ENCODE measurements at regions not wholly inside any gene's neighbourhood (a gene's known extent, or its start where the extent isn't known, plus 50 kb on each side); places are given as distances from the start of the nearest gene placed in this dataset.

DNA sequence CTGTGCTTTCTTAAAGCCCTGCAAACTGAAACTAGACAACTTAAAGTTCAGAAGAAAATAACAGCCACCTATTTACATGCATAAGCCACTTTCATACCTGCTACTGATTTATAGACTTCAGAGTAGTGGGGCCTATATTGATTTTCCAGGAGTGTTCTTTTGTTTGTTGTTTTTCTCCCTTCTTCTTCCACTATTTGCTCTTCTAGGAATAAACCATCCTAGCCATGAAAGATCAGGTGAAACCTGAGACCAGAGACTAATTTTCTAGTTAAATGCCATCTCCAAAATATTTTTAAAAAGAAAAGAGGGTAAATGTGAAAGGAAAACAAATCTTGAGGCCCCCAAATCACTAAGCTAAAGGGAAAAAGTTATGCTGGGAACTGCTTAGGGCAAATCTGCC lies 72.4 kb upstream of the C1GALT1 start:
- H3K4me1 Mint-ChIP-seq = peaks cover 19% of the 10 kb centered on the region
- no peaks in the 10 kb centered on the region for H3K36me3 Mint-ChIP-seq
- H3K27me3 Mint-ChIP-seq = no peaks in the 10 kb centered on the region
- no peak overlapping the region for H3K4me3 Mint-ChIP-seq
- no peaks in the 10 kb centered on the region for H3K9me3 Mint-ChIP-seq
- H3K27ac Mint-ChIP-seq = no peak overlapping the region

DNA sequence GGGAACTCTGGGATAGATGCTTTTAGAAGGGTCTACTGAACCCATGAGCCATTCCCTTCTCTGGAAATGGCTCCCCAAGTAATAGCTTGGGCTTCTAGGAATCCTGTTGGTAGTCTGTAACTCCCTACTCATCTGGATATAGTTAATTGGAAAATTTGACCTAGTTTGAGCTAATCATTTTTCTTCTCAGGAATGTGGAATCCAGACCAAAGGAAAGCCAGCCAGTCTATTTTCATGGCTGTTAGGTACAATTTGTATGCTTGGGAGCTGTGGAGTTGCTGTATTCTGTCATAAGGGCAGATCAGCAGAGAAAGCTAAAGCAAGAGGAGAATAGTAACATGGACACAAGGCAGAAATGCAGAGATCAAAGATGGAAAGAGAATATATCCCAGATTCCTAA lies 71.6 kb upstream of the C1GALT1 start:
- H3K4me1 Mint-ChIP-seq = peaks cover 11% of the 10 kb centered on the region
- H3K4me3 Mint-ChIP-seq = no peak overlapping the region
- no peaks in the 10 kb centered on the region for H3K36me3 Mint-ChIP-seq
- H3K27me3 Mint-ChIP-seq = no peaks in the 10 kb centered on the region
- no peaks in the 10 kb centered on the region for H3K9me3 Mint-ChIP-seq
- H3K27ac Mint-ChIP-seq = no peak overlapping the region

GRCh38 chr7:7112868-7113267 lies 69.5 kb upstream of the C1GALT1 start:
- H3K27me3 Mint-ChIP-seq = no peaks in the 10 kb centered on the region
- no peaks in the 10 kb centered on the region for H3K36me3 Mint-ChIP-seq
- no peaks in the 10 kb centered on the region for H3K9me3 Mint-ChIP-seq
- H3K4me3 Mint-ChIP-seq = no peak overlapping the region
- H3K4me1 Mint-ChIP-seq = peaks cover 5% of the 10 kb centered on the region
- H3K27ac Mint-ChIP-seq = no peak overlapping the region

GRCh38 chr7:7114575-7115291 lies 67.6 kb upstream of the C1GALT1 start:
- Mint-ChIP-seq H3K9me3 (no peaks in the 10 kb centered on the region), H3K4me1 (peaks cover 5% of the 10 kb centered on the region), H3K36me3 (no peaks in the 10 kb centered on the region), H3K4me3 (no peak overlapping the region), H3K27ac (no peak overlapping the region), H3K27me3 (no peaks in the 10 kb centered on the region)

- Mint-ChIP-seq H3K4me3 (no peak overlapping the region), H3K27me3 (no peaks in the 10 kb centered on the region), H3K4me1 (peaks cover 5% of the 10 kb centered on the region), H3K36me3 (no peaks in the 10 kb centered on the region), H3K27ac (no peak overlapping the region), H3K9me3 (no peaks in the 10 kb centered on the region)
These were observed 64.3 kb upstream of the C1GALT1 start for GRCh38 chr7:7117935-7118586.

- H3K4me1 Mint-ChIP-seq = peaks cover 5% of the 10 kb centered on the region
- no peaks in the 10 kb centered on the region for H3K9me3 Mint-ChIP-seq
- H3K27me3 Mint-ChIP-seq = no peaks in the 10 kb centered on the region
- no peaks in the 10 kb centered on the region for H3K36me3 Mint-ChIP-seq
- no peak overlapping the region for H3K4me3 Mint-ChIP-seq
- no peak overlapping the region for H3K27ac Mint-ChIP-seq
These were observed 63.5 kb upstream of the C1GALT1 start for GRCh38 chr7:7118822-7119221.

GRCh38 chr7:7119729-7120128 lies 62.6 kb upstream of the C1GALT1 start:
- H3K4me3 Mint-ChIP-seq = no peak overlapping the region
- H3K4me1 Mint-ChIP-seq = peaks cover 1% of the 10 kb centered on the region
- no peaks in the 10 kb centered on the region for H3K27me3 Mint-ChIP-seq
- H3K9me3 Mint-ChIP-seq = no peaks in the 10 kb centered on the region
- no peaks in the 10 kb centered on the region for H3K36me3 Mint-ChIP-seq
- H3K27ac Mint-ChIP-seq = no peak overlapping the region

DNA sequence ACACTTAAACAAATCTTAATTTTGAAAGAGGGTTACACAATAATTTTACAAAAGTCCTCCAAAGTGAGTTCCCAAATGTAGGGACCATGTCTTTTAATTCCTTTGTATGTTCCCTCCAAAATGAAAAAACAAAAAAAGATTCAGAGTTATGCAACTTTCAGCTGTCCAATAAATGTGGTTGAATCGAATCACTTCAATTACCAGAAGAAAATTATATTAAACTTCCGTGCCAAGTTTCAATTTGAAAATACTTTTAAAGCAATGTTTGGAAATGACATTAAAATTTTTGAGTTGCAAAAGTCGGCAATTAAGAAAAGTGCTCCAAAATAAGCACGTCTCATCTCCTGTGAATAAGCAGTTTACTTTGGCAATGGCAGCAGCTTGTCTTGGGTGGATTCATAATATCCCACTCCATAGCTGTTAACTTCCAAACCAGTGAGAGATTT lies 60.3 kb upstream of the C1GALT1 start:
- Mint-ChIP-seq H3K27ac (no peak overlapping the region), H3K4me1 (no peaks in the 10 kb centered on the region), H3K36me3 (no peaks in the 10 kb centered on the region), H3K9me3 (no peaks in the 10 kb centered on the region), H3K27me3 (no peaks in the 10 kb centered on the region), H3K4me3 (no peak overlapping the region)

GRCh38 chr7:7122701-7123281 lies 59.6 kb upstream of the C1GALT1 start:
- no peak overlapping the region for H3K4me3 Mint-ChIP-seq
- no peaks in the 10 kb centered on the region for H3K4me1 Mint-ChIP-seq
- no peak overlapping the region for H3K27ac Mint-ChIP-seq
- H3K36me3 Mint-ChIP-seq = no peaks in the 10 kb centered on the region
- H3K9me3 Mint-ChIP-seq = no peaks in the 10 kb centered on the region
- H3K27me3 Mint-ChIP-seq = no peaks in the 10 kb centered on the region

DNA sequence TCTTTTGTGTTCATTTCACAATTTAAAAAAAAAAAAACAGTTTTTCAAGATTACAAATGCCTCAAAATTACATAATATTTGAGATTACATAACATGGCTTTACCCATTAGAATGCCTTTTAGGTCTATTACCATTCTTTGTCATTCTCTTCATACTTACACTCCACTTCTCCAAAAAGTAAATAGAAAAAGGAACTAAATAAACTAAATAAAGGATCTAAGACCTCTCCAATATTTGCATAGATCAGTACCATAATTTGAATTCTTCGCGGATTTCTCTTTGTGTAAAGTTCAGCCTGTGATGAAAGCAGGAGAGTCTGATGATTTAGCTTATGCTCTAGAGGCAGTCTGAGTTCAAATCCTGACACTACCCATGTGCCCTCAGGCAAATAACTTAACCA lies 56.4 kb upstream of the C1GALT1 start:
- no peaks in the 10 kb centered on the region for H3K4me1 Mint-ChIP-seq
- H3K27ac Mint-ChIP-seq = no peak overlapping the region
- H3K36me3 Mint-ChIP-seq = no peaks in the 10 kb centered on the region
- H3K9me3 Mint-ChIP-seq = no peaks in the 10 kb centered on the region
- H3K4me3 Mint-ChIP-seq = no peak overlapping the region
- H3K27me3 Mint-ChIP-seq = no peaks in the 10 kb centered on the region

DNA sequence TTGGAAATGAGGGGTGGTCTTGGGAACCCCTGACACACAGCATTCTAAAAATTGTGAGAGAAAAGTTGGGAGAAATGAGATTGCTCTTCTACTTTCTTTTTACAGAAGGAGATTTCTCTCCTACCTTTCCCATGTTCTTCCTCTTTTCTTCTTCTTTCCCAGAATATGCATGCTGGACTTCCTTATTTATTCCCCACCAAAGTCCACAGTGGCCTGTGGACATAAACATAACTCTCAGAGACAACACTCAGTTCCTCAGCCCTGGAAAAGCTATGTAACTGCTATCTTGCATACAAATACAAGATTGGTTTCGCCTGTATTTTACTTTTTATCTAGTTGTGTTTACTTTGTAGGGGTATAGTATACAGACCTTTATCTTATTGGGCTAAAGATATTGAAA lies 54.6 kb upstream of the C1GALT1 start:
- no peaks in the 10 kb centered on the region for H3K9me3 Mint-ChIP-seq
- H3K4me3 Mint-ChIP-seq = no peak overlapping the region
- no peak overlapping the region for H3K27ac Mint-ChIP-seq
- no peaks in the 10 kb centered on the region for H3K36me3 Mint-ChIP-seq
- H3K4me1 Mint-ChIP-seq = peaks cover 3% of the 10 kb centered on the region
- no peaks in the 10 kb centered on the region for H3K27me3 Mint-ChIP-seq

DNA sequence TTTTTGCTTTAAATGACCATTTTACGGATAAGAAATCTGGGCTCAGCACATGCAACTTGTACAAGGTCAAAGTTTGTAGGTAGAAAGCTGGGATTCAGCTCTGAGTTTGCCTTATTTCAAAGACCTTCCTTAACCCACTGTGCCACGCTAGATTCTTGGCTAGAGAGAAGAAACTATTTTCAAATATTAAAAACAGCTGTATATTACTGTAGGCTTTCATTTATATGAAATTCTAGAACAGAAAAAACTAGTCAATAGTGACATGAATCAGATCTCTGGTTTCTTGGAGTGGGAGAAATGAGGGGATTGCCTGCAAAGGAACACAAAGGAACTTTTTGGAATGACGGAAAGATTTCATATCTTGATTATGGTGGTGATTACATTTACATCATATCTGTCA lies 53.0 kb upstream of the C1GALT1 start:
- Mint-ChIP-seq H3K27ac (no peak overlapping the region), H3K9me3 (no peaks in the 10 kb centered on the region), H3K27me3 (no peaks in the 10 kb centered on the region), H3K36me3 (peaks cover under 1% of the 10 kb centered on the region), H3K4me1 (peaks cover 3% of the 10 kb centered on the region), H3K4me3 (no peak overlapping the region)

DNA sequence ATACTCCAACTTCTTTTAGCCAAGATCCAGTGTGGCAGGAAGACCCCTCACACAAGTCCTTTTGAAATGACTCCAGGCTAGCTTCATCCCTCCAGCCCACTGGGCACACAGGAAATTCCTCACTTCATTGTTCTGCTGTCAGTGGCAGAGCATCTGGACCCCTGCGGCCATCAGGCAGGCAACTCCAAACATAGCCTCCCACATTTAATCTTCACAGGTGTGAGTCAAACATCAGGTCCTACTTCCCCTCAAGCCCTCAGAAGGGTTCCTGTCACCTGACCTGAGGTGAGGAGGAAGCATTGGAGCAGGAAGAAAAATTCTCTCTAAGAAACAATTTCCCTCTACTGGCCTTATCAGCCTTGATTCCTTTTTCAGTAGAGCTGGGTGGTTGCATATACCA lies 51.1 kb upstream of the C1GALT1 start:
- H3K27me3 Mint-ChIP-seq = no peaks in the 10 kb centered on the region
- peaks cover 2% of the 10 kb centered on the region for H3K36me3 Mint-ChIP-seq
- no peak overlapping the region for H3K4me3 Mint-ChIP-seq
- no peaks in the 10 kb centered on the region for H3K9me3 Mint-ChIP-seq
- peaks cover 9% of the 10 kb centered on the region for H3K4me1 Mint-ChIP-seq
- H3K27ac Mint-ChIP-seq = no peak overlapping the region

Measured in activated naive CD4-positive, alpha-beta T cell treated with anti-CD3 and anti-CD28 coated beads, Interleukin-2, amount 50 U/mL, for 24 hours (primary cell).